ENCODE measurements at regions not wholly inside any gene's neighbourhood (a gene's known extent, or its start where the extent isn't known, plus 50 kb on each side); places are given as distances from the start of the nearest gene placed in this dataset.
"Not testable (repeated sequence)": the region's sequence is repeated elsewhere in the genome, so short reads cannot be mapped to it uniquely, and the experiment has no call there.

DNA sequence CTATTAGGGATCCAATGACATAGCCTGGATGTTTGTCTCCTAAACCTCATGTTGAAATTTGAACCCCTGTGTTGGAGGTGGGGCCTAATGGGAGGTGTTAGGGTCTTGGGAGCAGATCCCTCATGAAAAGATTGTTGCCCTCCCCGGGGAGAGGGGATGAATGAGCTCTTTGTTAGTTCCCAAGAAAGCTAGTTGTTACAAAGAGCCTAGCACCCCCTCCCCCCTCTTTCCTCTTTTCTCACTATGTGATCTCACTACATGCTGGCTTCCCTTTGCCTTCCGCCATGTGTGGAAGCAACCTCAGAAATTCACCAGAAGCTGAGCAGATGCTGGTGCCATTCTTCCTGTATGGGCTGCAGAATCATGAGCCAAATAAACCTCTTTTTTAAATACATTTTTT, 123.2 kb downstream of the SPATA31A6 start:
- not testable (repeated sequence) for DNase-seq; H3K36me3 Mint-ChIP-seq (ENCODE audit: insufficient read depth); H3K4me3 Mint-ChIP-seq; H3K27me3 Mint-ChIP-seq (ENCODE audit: low read depth); H3K9me3 Mint-ChIP-seq; H3K4me1 Mint-ChIP-seq (ENCODE audit: low read depth); ATAC-seq

- not testable (repeated sequence) for H3K27me3 Mint-ChIP-seq (ENCODE audit: low read depth); H3K4me1 Mint-ChIP-seq (ENCODE audit: low read depth); DNase-seq; ATAC-seq; H3K4me3 Mint-ChIP-seq; H3K36me3 Mint-ChIP-seq (ENCODE audit: insufficient read depth); H3K9me3 Mint-ChIP-seq
Observed at GRCh38 chr9:42307449-42307848, 124.0 kb downstream of the SPATA31A6 start.

DNA sequence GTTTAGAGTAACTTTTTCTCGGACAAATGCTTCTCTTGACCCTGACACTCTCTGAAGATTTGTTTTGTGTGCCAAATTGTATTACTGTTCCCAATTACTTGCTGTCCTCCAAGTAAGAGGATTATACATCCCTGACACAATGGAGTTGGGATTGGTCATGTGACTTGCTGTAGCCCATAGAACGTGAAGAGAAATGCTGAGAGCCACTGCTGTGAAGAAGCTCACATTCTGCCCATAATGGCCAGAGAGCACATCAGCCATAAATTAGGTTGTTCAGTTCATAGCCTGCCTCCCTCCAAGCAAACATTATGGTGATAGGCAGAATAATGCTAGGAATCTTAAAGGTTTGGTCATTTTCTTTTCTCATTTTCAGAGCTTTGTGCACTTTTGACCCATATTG, 127.5 kb downstream of the SPATA31A6 start:
- not testable (repeated sequence) for ATAC-seq

GRCh38 chr9:42316026-42316425, 132.6 kb downstream of the SPATA31A6 start:
- H3K4me1 Mint-ChIP-seq (ENCODE audit: low read depth); H3K36me3 Mint-ChIP-seq (ENCODE audit: insufficient read depth); H3K4me3 Mint-ChIP-seq; H3K27me3 Mint-ChIP-seq (ENCODE audit: low read depth); DNase-seq; ATAC-seq; H3K9me3 Mint-ChIP-seq: not testable (repeated sequence)

More for the DNA sequence above, 127.5 kb downstream of the SPATA31A6 start:
- not testable (repeated sequence) for H3K9me3 Mint-ChIP-seq; H3K36me3 Mint-ChIP-seq (ENCODE audit: insufficient read depth); H3K27me3 Mint-ChIP-seq (ENCODE audit: low read depth); H3K4me1 Mint-ChIP-seq (ENCODE audit: low read depth); DNase-seq; H3K4me3 Mint-ChIP-seq

DNA sequence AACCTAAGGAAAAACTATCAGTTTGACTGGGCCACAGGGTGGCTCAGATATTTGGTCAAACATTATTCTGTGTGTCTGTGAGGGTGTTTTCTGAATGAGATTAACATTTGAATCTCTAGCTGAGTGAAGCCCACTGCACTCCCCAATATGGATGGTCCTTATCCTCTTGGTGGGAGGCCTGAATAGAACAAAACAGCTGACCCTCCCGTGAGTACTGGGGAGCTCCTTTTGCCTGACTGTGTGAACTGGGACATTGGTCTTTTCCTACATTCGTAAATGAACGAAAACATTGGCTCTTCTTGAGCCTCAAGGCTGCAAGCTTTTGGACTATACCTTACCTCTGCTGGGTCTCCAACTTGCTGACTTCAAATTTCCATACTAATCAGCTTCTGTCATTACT, 134.2 kb downstream of the SPATA31A6 start:
- not testable (repeated sequence) for H3K36me3 Mint-ChIP-seq (ENCODE audit: insufficient read depth)

DNA sequence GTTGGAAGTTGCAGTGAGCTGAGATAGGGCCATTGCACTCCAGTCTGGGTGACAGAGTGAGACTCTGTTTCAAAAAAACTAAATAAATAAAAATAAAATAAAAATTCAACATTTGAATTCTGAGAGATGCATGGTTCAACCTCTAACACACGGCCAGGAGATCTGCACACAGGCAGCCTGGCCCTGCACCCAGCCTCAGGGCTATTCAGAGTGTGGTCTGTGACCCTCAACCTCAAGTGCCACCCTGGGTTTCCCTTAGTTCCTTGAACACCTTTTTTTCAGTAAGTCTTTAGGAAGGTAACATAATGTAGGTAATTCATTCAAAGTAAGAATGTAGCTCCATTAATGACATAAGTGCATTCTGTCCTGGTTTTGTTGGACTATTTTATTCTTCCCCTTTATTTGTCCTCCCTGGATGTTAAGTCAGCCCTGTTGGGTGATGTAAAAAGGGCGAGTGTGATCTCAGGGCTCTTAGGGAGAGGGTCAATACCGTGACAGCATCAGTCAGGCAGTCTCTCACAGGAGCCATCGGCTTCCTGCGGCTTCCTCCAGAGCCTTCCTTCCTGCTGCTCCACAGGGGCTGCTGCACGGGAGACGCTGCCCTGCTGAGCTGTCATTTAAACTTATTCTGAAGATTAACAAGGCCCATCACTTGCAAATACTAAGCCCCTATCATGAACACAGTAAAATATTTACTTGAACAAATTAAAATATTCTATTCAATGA, 139.8 kb downstream of the SPATA31A6 start:
- not testable (repeated sequence) for ATAC-seq; H3K4me3 Mint-ChIP-seq; H3K27me3 Mint-ChIP-seq (ENCODE audit: low read depth); H3K9me3 Mint-ChIP-seq; H3K4me1 Mint-ChIP-seq (ENCODE audit: low read depth); H3K36me3 Mint-ChIP-seq (ENCODE audit: insufficient read depth); DNase-seq

More for the DNA sequence above, 134.2 kb downstream of the SPATA31A6 start:
- not testable (repeated sequence) for H3K4me1 Mint-ChIP-seq (ENCODE audit: low read depth); H3K9me3 Mint-ChIP-seq; ATAC-seq; DNase-seq; H3K4me3 Mint-ChIP-seq; H3K27me3 Mint-ChIP-seq (ENCODE audit: low read depth)

DNA sequence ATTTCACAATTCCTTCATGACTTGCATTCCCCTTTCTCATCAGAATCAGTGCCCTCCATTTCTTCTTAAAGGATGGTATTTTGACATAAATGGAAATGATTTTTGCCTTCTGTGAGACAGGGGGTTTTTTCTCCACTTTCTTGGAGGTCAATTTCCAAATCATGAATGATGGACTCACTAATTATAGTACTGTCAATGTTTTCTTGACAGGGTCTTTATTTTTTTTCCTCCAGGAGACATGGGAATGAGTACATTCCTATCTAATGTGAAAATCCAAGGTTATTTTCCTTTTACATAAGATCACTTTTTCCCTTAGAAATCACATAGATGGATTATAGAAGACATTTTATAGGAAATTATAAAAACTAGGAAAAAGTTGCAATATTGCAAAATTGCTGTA, 141.7 kb downstream of the SPATA31A6 start:
- H3K27me3 Mint-ChIP-seq (ENCODE audit: low read depth); H3K4me3 Mint-ChIP-seq; H3K4me1 Mint-ChIP-seq (ENCODE audit: low read depth); H3K9me3 Mint-ChIP-seq; DNase-seq; H3K36me3 Mint-ChIP-seq (ENCODE audit: insufficient read depth); ATAC-seq: not testable (repeated sequence)

- not testable (repeated sequence) for H3K36me3 Mint-ChIP-seq (ENCODE audit: insufficient read depth); H3K9me3 Mint-ChIP-seq; H3K4me3 Mint-ChIP-seq; DNase-seq; H3K4me1 Mint-ChIP-seq (ENCODE audit: low read depth); ATAC-seq; H3K27me3 Mint-ChIP-seq (ENCODE audit: low read depth)
Observed at GRCh38 chr9:42325561-42325960, 142.1 kb downstream of the SPATA31A6 start.

DNA sequence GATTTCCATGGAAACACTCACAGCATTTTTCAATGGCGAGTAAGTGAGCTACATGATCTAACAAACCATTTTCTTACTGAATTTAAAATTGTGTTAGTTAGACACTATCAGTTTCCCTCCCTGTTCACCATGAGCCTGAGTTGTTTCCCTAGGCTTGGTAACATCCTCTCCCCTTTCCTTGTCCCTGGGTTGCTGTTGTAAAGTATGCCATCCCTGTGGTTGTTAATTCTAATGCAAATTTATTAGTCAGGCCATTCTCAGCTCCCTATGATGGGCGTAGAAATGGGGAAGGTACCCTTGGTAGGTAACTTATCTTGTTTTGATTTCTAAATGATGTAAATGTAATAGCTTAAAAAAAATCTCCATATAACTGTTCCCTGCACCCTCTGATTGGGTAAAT, 143.0 kb downstream of the SPATA31A6 start:
- H3K27me3 Mint-ChIP-seq (ENCODE audit: low read depth); H3K4me1 Mint-ChIP-seq (ENCODE audit: low read depth); H3K36me3 Mint-ChIP-seq (ENCODE audit: insufficient read depth); H3K4me3 Mint-ChIP-seq; H3K9me3 Mint-ChIP-seq; ATAC-seq; DNase-seq: not testable (repeated sequence)

- not testable (repeated sequence) for DNase-seq; H3K9me3 Mint-ChIP-seq; H3K4me1 Mint-ChIP-seq (ENCODE audit: low read depth); H3K27me3 Mint-ChIP-seq (ENCODE audit: low read depth); H3K36me3 Mint-ChIP-seq (ENCODE audit: insufficient read depth); ATAC-seq; H3K4me3 Mint-ChIP-seq
Observed at GRCh38 chr9:42335342-42335741, 151.9 kb downstream of the SPATA31A6 start.

DNA sequence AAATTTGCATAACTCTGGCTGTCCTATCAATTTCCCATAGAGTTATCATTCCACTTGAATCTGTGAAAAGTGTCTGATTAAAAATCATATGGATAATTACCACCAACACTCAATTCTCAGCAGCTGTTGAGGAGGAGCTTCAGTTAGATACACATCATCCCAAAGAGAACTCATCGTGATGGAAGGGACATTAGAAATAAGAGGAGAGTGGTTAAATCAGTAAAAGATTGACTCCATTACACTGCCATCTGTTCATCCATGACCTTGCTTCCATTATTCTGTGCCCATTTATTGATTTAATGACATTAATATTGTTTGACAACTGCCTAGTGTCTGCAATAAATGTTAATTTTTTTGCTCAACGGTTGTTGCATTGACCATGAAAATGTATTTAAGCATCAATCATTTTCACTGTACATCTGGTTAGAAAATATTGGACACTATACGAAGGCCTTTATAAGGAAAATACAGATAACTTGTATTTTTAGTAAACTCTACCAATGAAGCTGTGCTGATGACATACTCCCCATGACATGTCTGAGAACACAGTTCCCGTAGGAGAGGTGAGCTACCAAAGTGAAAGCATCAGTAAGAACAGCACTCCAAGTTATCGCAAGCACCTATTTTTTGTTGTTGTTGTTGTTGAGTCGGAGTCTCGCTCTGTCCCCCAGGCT, 152.7 kb downstream of the SPATA31A6 start:
- DNase-seq; H3K4me3 Mint-ChIP-seq; H3K27me3 Mint-ChIP-seq (ENCODE audit: low read depth); ATAC-seq; H3K9me3 Mint-ChIP-seq; H3K4me1 Mint-ChIP-seq (ENCODE audit: low read depth); H3K36me3 Mint-ChIP-seq (ENCODE audit: insufficient read depth): not testable (repeated sequence)

- not testable (repeated sequence) for H3K36me3 Mint-ChIP-seq (ENCODE audit: insufficient read depth); H3K4me3 Mint-ChIP-seq; ATAC-seq; H3K4me1 Mint-ChIP-seq (ENCODE audit: low read depth); DNase-seq; H3K27me3 Mint-ChIP-seq (ENCODE audit: low read depth); H3K9me3 Mint-ChIP-seq
Observed at GRCh38 chr9:42338275-42338674, 154.8 kb downstream of the SPATA31A6 start.

DNA sequence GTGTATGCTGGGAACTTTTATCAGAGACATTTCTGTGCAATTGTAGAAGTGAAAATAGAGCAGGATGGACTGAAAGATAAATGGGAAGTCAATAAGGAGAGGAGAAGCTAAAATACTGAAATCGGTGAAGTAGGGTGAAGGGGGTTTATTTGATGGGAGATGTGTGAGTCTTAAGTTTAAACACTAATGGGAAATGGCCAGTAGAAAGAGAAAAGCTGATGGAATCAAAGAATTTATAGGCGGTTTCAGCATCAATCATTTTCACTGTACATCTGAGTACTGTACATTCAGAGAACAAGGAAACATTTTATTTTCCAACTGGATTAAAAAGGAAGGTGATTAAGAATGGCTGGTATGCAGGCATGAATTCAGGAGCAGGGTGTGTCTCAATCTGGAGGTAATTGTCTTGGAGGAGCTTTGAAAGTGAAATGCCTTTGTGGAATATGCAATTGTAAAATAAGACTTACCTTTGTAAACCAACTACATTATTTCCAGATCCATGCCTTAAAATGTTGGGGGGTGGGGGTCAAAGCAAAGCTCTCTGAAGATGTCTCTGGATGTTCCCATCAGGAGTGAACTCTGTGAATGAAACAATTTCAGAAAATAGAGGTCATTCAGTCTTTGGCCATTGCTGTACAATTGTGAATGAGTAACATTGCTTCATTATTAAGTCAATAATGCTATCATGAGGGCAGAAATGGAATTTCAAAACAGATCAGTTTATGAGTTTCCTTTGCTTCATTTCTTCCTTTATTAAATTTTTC, 156.4 kb downstream of the SPATA31A6 start:
- H3K4me3 Mint-ChIP-seq, ATAC-seq, H3K9me3 Mint-ChIP-seq: not testable (repeated sequence)

DNA sequence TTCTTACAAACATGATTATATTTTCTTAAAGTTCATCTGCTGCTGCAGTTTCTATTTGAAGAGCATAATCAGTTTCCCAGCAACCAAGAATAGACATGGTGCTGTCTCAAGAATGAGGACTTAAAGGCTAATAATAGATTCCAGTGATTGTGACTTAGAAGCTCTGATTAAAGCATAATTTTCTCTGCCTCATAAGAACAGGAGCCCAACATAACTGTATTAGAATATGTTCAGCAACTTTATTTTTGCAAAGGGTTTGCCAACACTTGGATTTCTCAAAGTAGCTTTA, 156.9 kb downstream of the SPATA31A6 start:
- ATAC-seq; H3K4me1 Mint-ChIP-seq (ENCODE audit: low read depth); H3K9me3 Mint-ChIP-seq; DNase-seq; H3K4me3 Mint-ChIP-seq; H3K36me3 Mint-ChIP-seq (ENCODE audit: insufficient read depth); H3K27me3 Mint-ChIP-seq (ENCODE audit: low read depth): not testable (repeated sequence)

More for the DNA sequence above, 156.4 kb downstream of the SPATA31A6 start:
- H3K4me1 Mint-ChIP-seq (ENCODE audit: low read depth); H3K27me3 Mint-ChIP-seq (ENCODE audit: low read depth); H3K36me3 Mint-ChIP-seq (ENCODE audit: insufficient read depth); DNase-seq: not testable (repeated sequence)

- not testable (repeated sequence) for H3K27me3 Mint-ChIP-seq (ENCODE audit: low read depth); H3K36me3 Mint-ChIP-seq (ENCODE audit: insufficient read depth); H3K4me3 Mint-ChIP-seq; DNase-seq; H3K4me1 Mint-ChIP-seq (ENCODE audit: low read depth); ATAC-seq; H3K9me3 Mint-ChIP-seq
Observed at GRCh38 chr9:42341860-42342259, 158.4 kb downstream of the SPATA31A6 start.

Measured in activated T-cell treated with anti-CD3 and anti-CD28 coated beads, Interleukin-2, amount 50 U/mL, for 4 hours (primary cell).